G401 (cell line): ENCODE measurements at regions not wholly inside any gene's neighbourhood (a gene's known extent, or its start where the extent isn't known, plus 50 kb on each side); places are given as distances from the start of the nearest gene placed in this dataset.

Source experiments
- DNase-seq: peaks from one replicate; pipeline ENCODE4 v3.0.0-alpha.2; 2015; ENCODE audit warnings: low spot score
- in situ Hi-C: cut with HindIII; loops from 2 replicates; pipeline ENCODE4 v1.10.0; 2016; ENCODE audit warnings: low sequenced_read_pairs, mixed read lengths

DNA sequence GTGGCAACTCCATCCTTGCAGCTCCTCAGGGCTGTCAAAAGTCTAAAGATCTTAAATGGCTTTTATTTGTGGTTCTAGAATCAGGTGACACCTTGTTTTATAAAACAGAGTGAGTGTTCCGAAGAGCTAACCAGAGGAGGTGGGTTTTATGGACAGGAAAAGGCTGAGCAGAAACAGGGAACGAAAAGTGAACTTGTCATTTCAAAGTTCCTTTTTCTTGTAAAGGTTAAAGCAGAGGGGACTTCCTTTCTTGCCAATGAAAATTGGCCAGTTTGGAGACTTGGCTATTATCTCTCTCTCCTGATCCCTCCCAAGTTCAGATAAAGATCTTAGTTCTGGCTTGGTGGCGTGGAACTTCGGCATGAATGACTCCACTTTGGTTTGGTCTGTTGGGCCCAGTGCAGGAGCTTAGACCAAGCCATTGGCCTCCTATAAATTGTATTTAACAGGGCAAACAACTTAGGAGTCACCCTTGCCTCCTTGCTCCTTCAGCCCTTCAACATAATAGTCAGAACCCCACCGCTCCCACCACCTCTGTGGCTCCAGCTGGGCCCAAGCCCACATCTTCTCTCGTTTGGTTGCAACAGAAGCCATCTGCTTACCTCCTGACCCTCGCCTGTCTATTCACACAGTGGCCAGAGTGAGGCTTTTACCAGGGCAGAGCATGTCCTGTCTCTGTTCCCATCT lies 102.4 kb upstream of the THY1 start:
- in situ Hi-C loops = no loop called here

GRCh38 chr11:119523539-119524157 lies 100.7 kb upstream of the THY1 start:
- no peak for DNase-seq
- in situ Hi-C loops = no loop called here

More for the DNA sequence above, 102.4 kb upstream of the THY1 start:
- DNase-seq = no peak

- in situ Hi-C loops = no loop called here
- DNase-seq = no peak
Observed at GRCh38 chr11:119522609-119523008, 99.6 kb upstream of the THY1 start.

- in situ Hi-C loops = no loop called here
- no peak for DNase-seq
Observed at GRCh38 chr11:119521551-119521950, 98.6 kb upstream of the THY1 start.

GRCh38 chr11:119520966-119521365 lies 98.0 kb upstream of the THY1 start:
- DNase-seq = no peak
- in situ Hi-C loops = no loop called here

DNA sequence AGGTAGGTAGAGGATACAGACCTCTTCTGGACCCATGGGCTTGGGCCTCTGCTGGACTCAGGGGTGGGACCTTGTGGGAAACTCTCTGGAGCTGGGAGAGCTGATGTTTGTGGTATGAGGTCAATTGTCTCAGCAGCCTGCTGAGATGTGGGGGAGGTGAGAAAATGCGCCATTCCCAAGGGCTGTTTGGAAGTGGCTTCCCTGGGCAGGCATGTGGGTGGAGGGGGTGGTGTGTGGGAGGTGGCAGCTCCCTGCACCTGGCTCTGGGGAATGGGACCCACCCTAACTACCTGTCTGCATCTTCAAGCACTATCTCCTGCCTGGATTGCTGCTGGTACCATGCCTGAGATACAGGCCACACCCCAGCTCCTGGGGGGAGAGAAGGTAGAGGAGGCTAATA lies 97.4 kb upstream of the THY1 start:
- no peak for DNase-seq
- in situ Hi-C loops = no loop called here

GRCh38 chr11:119519796-119520195 lies 96.8 kb upstream of the THY1 start:
- in situ Hi-C loops = no loop called here
- DNase-seq = no peak

GRCh38 chr11:119518746-119519730 lies 96.1 kb upstream of the THY1 start:
- no peak for DNase-seq
- in situ Hi-C loops = no loop called here

GRCh38 chr11:119515771-119516400 lies 92.9 kb upstream of the THY1 start:
- in situ Hi-C loops = no loop called here
- peak; percentile 62 for DNase-seq

GRCh38 chr11:119513806-119514170 lies 90.8 kb upstream of the THY1 start:
- no peak for DNase-seq
- in situ Hi-C loops = no loop called here

DNA sequence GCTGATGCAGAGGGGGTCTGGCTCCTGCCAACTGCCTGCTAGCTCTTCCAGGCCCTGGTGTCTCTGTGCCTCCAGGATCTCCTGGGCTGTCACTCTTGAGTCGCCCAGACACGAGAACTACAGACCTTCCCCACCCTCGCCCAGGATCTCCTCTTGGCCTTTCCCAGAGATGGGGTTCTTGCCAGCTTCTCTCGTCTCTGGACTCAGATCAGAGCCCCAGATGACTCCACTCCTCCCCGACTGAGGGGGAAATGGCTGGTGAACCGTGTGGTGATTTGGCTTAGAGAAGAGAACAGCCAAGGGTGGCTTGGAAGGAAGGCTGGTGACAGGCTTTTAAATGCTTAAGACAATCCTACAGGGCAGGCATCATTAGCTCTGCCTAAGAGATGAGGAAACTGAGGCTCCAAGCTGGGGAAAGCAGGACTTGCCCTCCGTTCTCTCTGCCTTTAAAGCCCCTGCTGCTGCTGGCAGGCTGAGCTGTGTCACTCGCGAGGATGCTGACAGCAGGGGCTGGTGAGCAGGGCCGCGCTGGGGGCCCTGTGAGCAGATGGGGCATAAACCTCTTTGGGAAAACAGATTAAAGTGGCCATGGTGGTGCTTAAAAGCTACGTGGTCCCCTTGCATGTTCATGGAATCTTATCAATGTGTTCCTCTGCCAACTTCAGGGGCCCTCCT lies 90.3 kb upstream of the THY1 start:
- DNase-seq = peak; percentile 85
- in situ Hi-C loops = no loop called here

GRCh38 chr11:119512369-119512768 lies 89.4 kb upstream of the THY1 start:
- no peak for DNase-seq
- in situ Hi-C loops = no loop called here

- no peak for DNase-seq
- in situ Hi-C loops = no loop called here
Observed at GRCh38 chr11:119511614-119512306, 88.8 kb upstream of the THY1 start.

DNA sequence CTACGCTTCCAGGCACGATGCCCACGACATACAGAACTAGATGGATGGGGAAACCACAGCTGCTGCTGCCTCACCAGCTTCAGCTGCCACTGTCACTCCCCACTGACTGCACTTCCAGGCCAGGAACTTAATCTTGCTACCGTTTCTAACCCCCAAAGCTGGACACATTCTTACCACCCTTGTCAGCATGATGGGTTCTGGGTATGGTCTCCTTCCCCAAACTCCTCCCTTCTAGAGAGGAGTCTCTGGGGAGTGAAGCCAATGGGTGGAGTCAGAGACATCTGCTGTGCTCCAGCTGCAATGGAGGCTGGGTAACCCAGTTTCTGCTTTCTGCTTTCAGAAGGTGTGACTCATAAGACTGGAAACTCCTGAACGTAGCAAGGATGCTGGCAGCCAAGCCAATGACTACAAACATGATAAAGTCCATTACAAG lies 87.0 kb upstream of the THY1 start:
- no peak for DNase-seq
- in situ Hi-C loops = no loop called here

GRCh38 chr11:119509282-119509841 lies 86.4 kb upstream of the THY1 start:
- in situ Hi-C loops = no loop called here
- DNase-seq = no peak

GRCh38 chr11:119506436-119506835 lies 83.5 kb upstream of the THY1 start:
- in situ Hi-C loops = no loop called here

GRCh38 chr11:119505861-119506260 lies 82.9 kb upstream of the THY1 start:
- in situ Hi-C loops = no loop called here
- DNase-seq = no peak

More at GRCh38 chr11:119506436-119506835, 83.5 kb upstream of the THY1 start:
- no peak for DNase-seq

DNA sequence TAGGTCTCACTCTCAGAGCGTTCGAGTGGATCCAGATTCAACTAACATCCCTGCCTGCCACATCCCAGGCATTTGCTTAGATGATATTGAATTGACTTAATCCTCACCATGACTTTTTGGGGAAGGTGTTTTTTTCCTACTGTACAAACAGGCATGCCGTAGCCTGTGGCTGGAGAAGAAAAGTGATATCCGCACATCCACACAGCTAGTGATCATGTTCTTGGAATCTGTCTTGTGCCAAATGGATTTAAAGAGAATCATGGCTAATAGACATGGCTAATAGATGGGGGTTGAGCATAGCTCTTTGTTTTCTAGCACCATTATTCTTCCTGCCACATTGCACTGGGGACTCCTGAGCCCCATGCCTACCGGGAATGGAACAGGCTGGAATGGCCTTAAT lies 82.1 kb upstream of the THY1 start:
- no peak for DNase-seq
- in situ Hi-C loops = no loop called here
